ENCODE measurements at regions not wholly inside any gene's neighbourhood (a gene's known extent, or its start where the extent isn't known, plus 50 kb on each side); places are given as distances from the start of the nearest gene placed in this dataset.

GRCh38 chr5:159385536-159385935, 55.2 kb upstream of the IL12B start:
- DNase-seq, result no peak

- DNase-seq, result no peak
Observed at GRCh38 chr5:159386028-159386711, 55.9 kb upstream of the IL12B start.

DNA sequence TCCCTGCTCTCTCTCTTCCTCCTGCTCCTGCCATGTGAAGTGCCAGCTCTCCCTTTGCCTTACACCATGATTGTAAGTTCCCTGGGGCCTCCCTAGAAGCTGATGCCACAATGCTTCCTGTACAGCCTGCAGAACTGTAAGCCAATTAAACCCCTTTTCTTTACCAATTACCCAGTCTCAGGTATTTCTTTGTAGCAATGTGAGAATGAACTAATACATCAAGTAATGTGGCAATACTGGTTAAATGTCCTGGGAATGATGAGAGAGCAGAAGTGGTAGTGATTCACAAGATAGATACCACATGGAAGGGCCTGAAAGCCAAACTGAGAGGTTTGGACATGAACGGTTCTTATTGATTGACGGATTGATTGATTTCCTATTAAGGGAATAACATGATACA, 62.6 kb upstream of the IL12B start:
- no peak for DNase-seq

DNA sequence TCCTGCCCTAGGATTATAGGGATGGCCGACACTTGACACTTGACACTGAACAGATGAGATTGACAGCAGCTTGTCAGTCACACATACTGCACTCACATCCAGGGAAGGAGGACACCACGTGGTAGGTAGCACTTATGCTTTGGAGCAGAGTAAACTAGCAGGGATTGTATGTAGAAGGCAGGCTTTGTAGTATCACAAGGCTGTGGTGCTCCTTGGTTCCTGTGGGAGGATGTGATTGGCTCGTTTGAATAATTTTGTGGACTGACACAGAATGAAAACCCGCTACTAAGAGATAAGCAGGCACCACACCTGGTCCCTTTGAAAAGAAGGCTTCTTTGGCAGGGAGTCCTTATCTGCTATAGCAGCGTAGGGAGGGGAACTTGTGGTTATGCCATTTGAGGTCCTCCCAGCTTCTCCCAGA, 63.6 kb upstream of the IL12B start:
- no peak for DNase-seq

DNA sequence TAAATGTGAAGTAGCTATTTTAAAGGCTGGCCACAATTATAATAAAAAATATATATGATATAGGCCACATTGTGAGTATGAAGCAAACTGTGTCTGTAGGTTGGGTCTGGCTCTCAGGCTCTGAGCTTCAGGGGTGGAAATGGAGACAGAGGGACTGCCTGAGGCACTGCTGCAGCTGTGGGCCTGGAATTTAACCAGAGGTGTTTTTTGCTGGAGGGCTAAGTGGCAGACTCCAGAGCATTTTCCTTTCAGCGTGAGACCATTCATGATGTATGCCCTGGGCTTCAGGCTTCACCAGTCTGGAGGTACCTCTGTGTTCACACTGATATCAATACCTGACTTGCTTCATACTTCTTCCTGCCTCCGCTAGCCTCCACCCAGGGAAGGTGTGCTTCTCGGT, 64.9 kb upstream of the IL12B start:
- DNase-seq, result no peak

DNA sequence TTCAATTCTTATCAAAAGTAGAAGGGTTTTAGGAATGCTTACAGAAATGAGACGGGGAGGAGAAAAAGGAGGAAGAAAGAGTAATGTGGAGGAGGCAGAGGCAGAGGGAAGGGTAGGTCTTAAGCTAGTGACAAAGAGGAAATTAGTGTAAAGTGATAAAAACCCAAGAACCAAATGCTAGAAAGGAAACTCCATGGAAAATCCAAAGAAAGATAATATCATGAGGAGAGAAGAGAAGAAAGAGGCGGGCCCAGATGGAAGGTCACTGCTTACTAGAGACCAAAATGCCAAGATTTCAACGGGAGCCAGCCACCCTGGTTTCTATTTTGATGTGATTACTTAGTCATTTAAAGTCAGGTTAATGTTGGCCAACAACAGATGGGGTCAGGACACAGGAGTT, 68.6 kb upstream of the IL12B start:
- no peak for DNase-seq

- no peak for DNase-seq
Observed at GRCh38 chr5:159400476-159400875, 70.2 kb upstream of the IL12B start.

GRCh38 chr5:159402311-159402710, 72.0 kb upstream of the IL12B start:
- DNase-seq, result no peak

GRCh38 chr5:159402856-159403255, 72.6 kb upstream of the IL12B start:
- DNase-seq, result no peak

DNA sequence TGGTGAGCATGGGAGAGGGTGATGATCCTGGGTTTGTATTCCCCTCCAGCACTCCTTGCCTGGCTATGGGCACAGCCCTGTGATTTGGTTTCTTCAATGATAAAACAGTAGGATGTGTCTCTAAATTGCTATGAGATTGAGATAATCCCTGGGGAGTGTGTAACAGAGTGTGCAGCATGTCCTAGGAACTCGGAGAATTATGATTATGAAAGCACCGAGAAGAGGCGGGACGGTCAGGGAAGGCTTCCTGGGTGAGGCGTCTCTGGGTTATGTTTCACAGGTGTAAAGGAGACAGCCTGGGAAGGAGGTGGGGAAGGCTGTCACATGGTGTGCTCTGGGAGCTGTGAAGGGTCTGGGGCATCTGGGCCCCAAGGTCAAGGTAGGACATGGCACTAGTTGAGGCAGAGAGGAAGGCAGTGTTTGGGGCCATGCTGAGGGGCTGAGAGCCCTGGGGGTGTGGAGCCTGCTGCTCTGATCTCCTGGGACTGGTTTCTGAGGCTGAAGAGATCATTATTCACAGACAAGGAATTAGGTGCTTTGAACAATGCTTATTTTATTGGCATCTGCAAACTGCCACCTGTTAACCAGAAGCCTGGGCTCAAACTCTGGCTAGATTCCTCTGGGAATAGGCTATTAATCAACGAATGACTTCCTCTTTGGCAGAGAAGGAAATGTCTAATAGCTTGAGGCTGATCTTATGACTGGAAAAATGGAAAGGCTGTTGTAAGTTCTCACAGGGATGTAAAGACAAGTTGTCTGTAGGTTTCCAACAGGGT, 73.8 kb upstream of the IL12B start:
- DNase-seq, result peak; percentile 18

DNA sequence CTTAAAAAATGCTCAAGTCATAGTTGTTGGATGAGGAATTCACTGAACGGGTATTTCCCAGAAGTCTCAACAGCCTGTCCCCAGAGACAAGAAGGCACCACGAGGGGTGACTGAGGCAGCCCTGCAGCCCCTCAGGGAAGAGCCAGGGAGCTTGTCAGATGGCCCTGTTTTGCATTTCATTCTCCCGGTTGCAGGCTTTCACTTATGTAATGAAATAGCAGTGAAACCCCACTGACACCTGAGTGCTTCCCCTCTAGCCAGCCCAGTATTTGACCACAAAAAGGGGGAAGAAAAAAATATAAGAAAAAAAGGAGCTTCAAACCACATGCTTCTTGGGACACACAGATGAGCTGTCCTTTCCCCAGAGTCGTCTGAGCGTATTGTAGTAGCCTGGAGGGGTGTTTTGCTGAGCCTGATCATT, 75.3 kb upstream of the IL12B start:
- DNase-seq, result no peak

DNA sequence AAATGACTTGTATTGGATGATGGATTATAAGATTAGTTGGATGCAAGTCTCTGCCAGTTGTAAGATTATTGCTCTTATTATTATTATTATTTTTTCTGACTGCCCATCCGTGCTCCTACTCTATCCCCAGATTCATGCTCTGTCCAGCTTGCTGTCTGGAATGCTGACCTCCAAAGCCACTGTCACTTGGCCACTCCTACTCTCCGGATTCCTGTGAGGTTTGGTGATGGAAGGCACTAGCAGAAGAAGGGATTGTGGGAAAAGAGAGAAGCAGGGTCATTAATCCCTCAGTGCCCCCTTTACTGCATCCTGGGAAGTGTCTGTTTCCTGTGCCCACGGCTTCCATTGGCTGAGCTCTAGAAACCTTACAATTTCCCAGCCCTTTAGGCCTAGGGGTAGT, 76.3 kb upstream of the IL12B start:
- DNase-seq, result no peak

- DNase-seq, result no peak
Observed at GRCh38 chr5:159409801-159410200, 79.5 kb upstream of the IL12B start.

- no peak for DNase-seq
Observed at GRCh38 chr5:159410480-159410879, 80.2 kb upstream of the IL12B start.

DNA sequence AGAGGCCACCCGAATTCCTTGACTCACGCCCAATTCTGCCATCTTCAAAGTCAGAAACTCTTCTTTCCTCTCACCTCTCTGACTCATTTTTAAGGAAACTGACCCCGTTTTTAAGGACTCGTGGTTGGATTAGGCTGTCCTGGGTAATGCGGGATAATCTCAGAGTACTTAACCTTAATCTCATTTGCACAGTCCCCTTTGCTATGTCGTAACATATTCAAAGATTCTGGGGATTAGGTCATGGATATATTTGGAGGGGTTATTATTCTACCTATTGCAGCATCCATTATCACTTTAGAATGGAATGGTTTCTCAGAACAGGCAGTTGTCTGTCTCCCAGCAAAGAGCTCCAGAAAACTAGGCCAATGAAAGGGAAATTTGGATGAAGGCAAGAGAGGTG, 80.8 kb upstream of the IL12B start:
- no peak for DNase-seq

- DNase-seq, result no peak
Observed at GRCh38 chr5:159412284-159413046, 82.2 kb upstream of the IL12B start.

DNA sequence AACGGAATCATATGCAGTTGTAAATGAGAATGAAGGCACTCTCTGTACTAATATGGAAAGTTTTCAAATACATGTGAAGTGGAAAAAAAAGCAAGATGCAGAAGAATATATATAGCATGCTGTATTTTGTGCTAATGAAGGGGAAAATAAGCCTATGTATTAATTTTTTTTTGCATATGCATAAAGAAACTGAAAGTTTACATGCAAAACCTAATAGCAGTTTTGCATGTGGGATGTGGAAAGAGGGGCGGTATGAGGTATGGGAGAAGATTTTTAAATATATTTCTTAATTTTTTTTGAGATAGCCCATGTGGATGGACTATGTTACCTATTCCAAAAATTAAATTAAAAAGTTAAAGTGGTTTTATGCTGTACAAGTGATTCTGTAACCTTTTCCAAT, 83.7 kb upstream of the IL12B start:
- DNase-seq, result no peak

DNA sequence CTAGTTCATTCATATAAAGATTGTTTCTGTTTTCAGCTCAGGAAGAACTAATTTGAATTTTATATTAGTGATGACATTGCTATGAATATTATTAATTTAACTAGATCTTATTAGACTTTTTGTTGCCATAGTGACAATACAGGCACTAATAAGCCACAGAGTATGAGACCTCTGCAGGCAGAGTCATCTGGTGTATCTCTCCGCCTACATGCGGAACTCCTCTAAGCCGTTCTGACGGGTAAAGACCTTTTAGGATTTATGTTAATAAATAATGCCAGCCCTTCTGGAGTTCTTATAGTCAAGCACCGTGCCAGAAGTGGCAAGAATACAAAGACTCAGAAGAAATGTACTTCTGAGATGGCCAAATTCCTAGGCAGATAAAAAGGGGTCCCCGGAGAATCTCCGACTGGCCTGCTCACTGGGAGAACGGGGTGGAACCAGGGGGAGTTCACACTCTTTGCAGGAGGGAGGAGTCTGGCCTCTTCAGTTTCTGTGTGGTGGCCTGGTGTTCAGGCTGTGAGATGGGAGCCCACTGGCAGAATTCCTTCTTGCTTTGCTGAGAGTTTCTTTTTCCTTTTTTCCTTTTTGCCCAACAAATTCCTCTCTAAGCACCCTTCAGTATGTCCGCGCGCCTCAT, 85.1 kb upstream of the IL12B start:
- no peak for DNase-seq

- no peak for DNase-seq
Observed at GRCh38 chr5:159416438-159416837, 86.2 kb upstream of the IL12B start.

GRCh38 chr5:159417170-159417569, 86.9 kb upstream of the IL12B start:
- no peak for DNase-seq

GRCh38 chr5:159419576-159419975, 89.3 kb upstream of the IL12B start:
- no peak for DNase-seq

GRCh38 chr5:159420940-159421339, 90.7 kb upstream of the IL12B start:
- DNase-seq, result no peak

Measured in muscle of arm (tissue), 1 donor.